ENCODE measurements at regions not wholly inside any gene's neighbourhood (a gene's known extent, or its start where the extent isn't known, plus 50 kb on each side); places are given as distances from the start of the nearest gene placed in this dataset.

GRCh38 chr12:34601689-34602088, 579.4 kb downstream of the ALG10 start:
- H3K27ac Mint-ChIP-seq = no peak overlapping the region
- H3K4me3 Mint-ChIP-seq = no peak overlapping the region
- no peaks in the 10 kb centered on the region for H3K4me1 Mint-ChIP-seq (ENCODE audit: low read depth)
- H3K27me3 Mint-ChIP-seq (ENCODE audit: insufficient read depth) = peaks cover 2% of the 10 kb centered on the region; the same call in 1 of the 2 replicates
- H3K9me3 Mint-ChIP-seq = peaks cover 96% of the 10 kb centered on the region
- no peak for DNase-seq
- H3K36me3 Mint-ChIP-seq (ENCODE audit: low read depth) = peaks cover 12% of the 10 kb centered on the region
- no peak for TF ChIP-seq CTCF (IDR thresholded peaks at IDR 0.05)

GRCh38 chr12:34602213-34602940, 580.1 kb downstream of the ALG10 start:
- Mint-ChIP-seq H3K27me3 (ENCODE audit: insufficient read depth) (peaks cover 2% of the 10 kb centered on the region; the same call in 1 of the 2 replicates), H3K36me3 (ENCODE audit: low read depth) (peaks cover 12% of the 10 kb centered on the region), H3K4me1 (ENCODE audit: low read depth) (no peaks in the 10 kb centered on the region), H3K9me3 (peaks cover 90% of the 10 kb centered on the region), H3K4me3 (no peak overlapping the region), H3K27ac (no peak overlapping the region)
- no peak for DNase-seq
- no peak for TF ChIP-seq CTCF (IDR thresholded peaks at IDR 0.05)

- H3K27ac Mint-ChIP-seq = no peak overlapping the region
- peaks cover 12% of the 10 kb centered on the region for H3K36me3 Mint-ChIP-seq (ENCODE audit: low read depth)
- no peak for DNase-seq
- H3K4me1 Mint-ChIP-seq (ENCODE audit: low read depth) = no peaks in the 10 kb centered on the region
- H3K9me3 Mint-ChIP-seq = peaks cover 80% of the 10 kb centered on the region
- no peak overlapping the region for H3K4me3 Mint-ChIP-seq
- TF ChIP-seq CTCF (IDR thresholded peaks at IDR 0.05) = no peak
- peaks cover 2% of the 10 kb centered on the region; the same call in 1 of the 2 replicates for H3K27me3 Mint-ChIP-seq (ENCODE audit: insufficient read depth)
Measured at GRCh38 chr12:34603382-34604035, 581.2 kb downstream of the ALG10 start.

- H3K9me3 Mint-ChIP-seq = peaks cover 79% of the 10 kb centered on the region
- no peak overlapping the region for H3K27ac Mint-ChIP-seq
- peaks cover 2% of the 10 kb centered on the region; the same call in 1 of the 2 replicates for H3K27me3 Mint-ChIP-seq (ENCODE audit: insufficient read depth)
- no peak for TF ChIP-seq CTCF (IDR thresholded peaks at IDR 0.05)
- peaks cover 12% of the 10 kb centered on the region for H3K36me3 Mint-ChIP-seq (ENCODE audit: low read depth)
- H3K4me3 Mint-ChIP-seq = no peak overlapping the region
- H3K4me1 Mint-ChIP-seq (ENCODE audit: low read depth) = no peaks in the 10 kb centered on the region
- no peak for DNase-seq
Measured at GRCh38 chr12:34604227-34604626, 581.9 kb downstream of the ALG10 start.

GRCh38 chr12:34604631-34605509, 582.6 kb downstream of the ALG10 start:
- Mint-ChIP-seq H3K9me3 (peaks cover 80% of the 10 kb centered on the region), H3K27ac (no peak overlapping the region), H3K4me3 (no peak overlapping the region), H3K4me1 (ENCODE audit: low read depth) (no peaks in the 10 kb centered on the region), H3K36me3 (ENCODE audit: low read depth) (peaks cover 12% of the 10 kb centered on the region), H3K27me3 (ENCODE audit: insufficient read depth) (peaks cover 2% of the 10 kb centered on the region; the same call in 1 of the 2 replicates)
- TF ChIP-seq CTCF (IDR thresholded peaks at IDR 0.05) = no peak
- DNase-seq = no peak
